ENCODE measurements at regions not wholly inside any gene's neighbourhood (a gene's known extent, or its start where the extent isn't known, plus 50 kb on each side); places are given as distances from the start of the nearest gene placed in this dataset.
"Not testable (repeated sequence)": the region's sequence is repeated elsewhere in the genome, so short reads cannot be mapped to it uniquely, and the experiment has no call there.

GRCh38 chr15:70511972-70512587 is 251.3 kb downstream of the UACA start:
- not testable (repeated sequence) for TF ChIP-seq CTCF (IDR thresholded peaks at IDR 0.05; ENCODE audit: low read depth, low read length); POLR2A (IDR thresholded peaks at IDR 0.05; ENCODE audit: extremely low read depth, insufficient read length)
